ENCODE measurements at regions not wholly inside any gene's neighbourhood (a gene's known extent, or its start where the extent isn't known, plus 50 kb on each side); places are given as distances from the start of the nearest gene placed in this dataset.
"Not testable (repeated sequence)": the region's sequence is repeated elsewhere in the genome, so short reads cannot be mapped to it uniquely, and the experiment has no call there.

- H3K27ac ChIP-seq (ENCODE audit: insufficient read depth in 1 of 2, low read depth in 1 of 2, low read length in 2 of 2, poor library complexity in 1 of 2, severe bottlenecking in 2 of 2); H3K4me1 ChIP-seq (ENCODE audit: control extremely low read depth in 1 of 4, control insufficient read depth in 4 of 4, insufficient read depth in 4 of 4, low read length in 3 of 4); POLR2A ChIA-PET; H3K4me3 ChIP-seq (ENCODE audit: control insufficient read depth in 1 of 7, extremely low read depth in 1 of 7, insufficient read depth in 4 of 7, low read depth in 2 of 7, low read length in 6 of 7); H3K27me3 ChIP-seq (replicated peaks in 2 of 5; ENCODE audit: control insufficient read depth in 4 of 5, insufficient read depth in 5 of 5, low read length in 4 of 5); CTCF ChIA-PET; H3K36me3 ChIP-seq (ENCODE audit: control insufficient read depth in 4 of 4, insufficient read depth in 4 of 4, low read length in 3 of 4); DNase-seq; H3K9me3 ChIP-seq (ENCODE audit: control extremely low read depth in 1 of 5, control insufficient read depth in 4 of 5, insufficient read depth in 2 of 5, low read depth in 1 of 5, low read length in 4 of 5): not testable (repeated sequence)
- WGBS (ENCODE audit: insufficient coverage), result no CpG with 5 or more reads among the region's 1 CpG
Measured at GRCh38 chr1:146326863-146327262, 98.0 kb upstream of the NOTCH2NLA start.

- H3K36me3 ChIP-seq (ENCODE audit: control insufficient read depth in 4 of 4, insufficient read depth in 4 of 4, low read length in 3 of 4); DNase-seq; H3K4me3 ChIP-seq (ENCODE audit: control insufficient read depth in 1 of 7, extremely low read depth in 1 of 7, insufficient read depth in 4 of 7, low read depth in 2 of 7, low read length in 6 of 7); H3K4me1 ChIP-seq (ENCODE audit: control extremely low read depth in 1 of 4, control insufficient read depth in 4 of 4, insufficient read depth in 4 of 4, low read length in 3 of 4); H3K9me3 ChIP-seq (ENCODE audit: control extremely low read depth in 1 of 5, control insufficient read depth in 4 of 5, insufficient read depth in 2 of 5, low read depth in 1 of 5, low read length in 4 of 5); POLR2A ChIA-PET; H3K27me3 ChIP-seq (replicated peaks in 2 of 5; ENCODE audit: control insufficient read depth in 4 of 5, insufficient read depth in 5 of 5, low read length in 4 of 5); H3K27ac ChIP-seq (ENCODE audit: insufficient read depth in 1 of 2, low read depth in 1 of 2, low read length in 2 of 2, poor library complexity in 1 of 2, severe bottlenecking in 2 of 2); CTCF ChIA-PET: not testable (repeated sequence)
- no CpG with 5 or more reads among the region's 2 CpGs for WGBS (ENCODE audit: insufficient coverage)
Measured at GRCh38 chr1:146324463-146324862, 95.6 kb upstream of the NOTCH2NLA start.

GRCh38 chr1:146323302-146323701, 94.5 kb upstream of the NOTCH2NLA start:
- POLR2A ChIA-PET; H3K27ac ChIP-seq (ENCODE audit: insufficient read depth in 1 of 2, low read depth in 1 of 2, low read length in 2 of 2, poor library complexity in 1 of 2, severe bottlenecking in 2 of 2); CTCF ChIA-PET; H3K4me1 ChIP-seq (ENCODE audit: control extremely low read depth in 1 of 4, control insufficient read depth in 4 of 4, insufficient read depth in 4 of 4, low read length in 3 of 4); H3K9me3 ChIP-seq (ENCODE audit: control extremely low read depth in 1 of 5, control insufficient read depth in 4 of 5, insufficient read depth in 2 of 5, low read depth in 1 of 5, low read length in 4 of 5); H3K27me3 ChIP-seq (replicated peaks in 2 of 5; ENCODE audit: control insufficient read depth in 4 of 5, insufficient read depth in 5 of 5, low read length in 4 of 5); DNase-seq; H3K4me3 ChIP-seq (ENCODE audit: control insufficient read depth in 1 of 7, extremely low read depth in 1 of 7, insufficient read depth in 4 of 7, low read depth in 2 of 7, low read length in 6 of 7); H3K36me3 ChIP-seq (ENCODE audit: control insufficient read depth in 4 of 4, insufficient read depth in 4 of 4, low read length in 3 of 4): not testable (repeated sequence)
- WGBS (ENCODE audit: insufficient coverage), result no CpG with 5 or more reads among the region's 1 CpG

- H3K27me3 ChIP-seq (replicated peaks in 2 of 5; ENCODE audit: control insufficient read depth in 4 of 5, insufficient read depth in 5 of 5, low read length in 4 of 5); H3K36me3 ChIP-seq (ENCODE audit: control insufficient read depth in 4 of 4, insufficient read depth in 4 of 4, low read length in 3 of 4); POLR2A ChIA-PET; DNase-seq; H3K27ac ChIP-seq (ENCODE audit: insufficient read depth in 1 of 2, low read depth in 1 of 2, low read length in 2 of 2, poor library complexity in 1 of 2, severe bottlenecking in 2 of 2); H3K4me1 ChIP-seq (ENCODE audit: control extremely low read depth in 1 of 4, control insufficient read depth in 4 of 4, insufficient read depth in 4 of 4, low read length in 3 of 4); CTCF ChIA-PET; H3K4me3 ChIP-seq (ENCODE audit: control insufficient read depth in 1 of 7, extremely low read depth in 1 of 7, insufficient read depth in 4 of 7, low read depth in 2 of 7, low read length in 6 of 7); H3K9me3 ChIP-seq (ENCODE audit: control extremely low read depth in 1 of 5, control insufficient read depth in 4 of 5, insufficient read depth in 2 of 5, low read depth in 1 of 5, low read length in 4 of 5): not testable (repeated sequence)
- WGBS (ENCODE audit: insufficient coverage), result no CpG with 5 or more reads among the region's 4 CpGs
Measured at GRCh38 chr1:146322893-146323292, 94.1 kb upstream of the NOTCH2NLA start.

GRCh38 chr1:146318715-146319114, 89.9 kb upstream of the NOTCH2NLA start:
- H3K36me3 ChIP-seq (ENCODE audit: control insufficient read depth in 4 of 4, insufficient read depth in 4 of 4, low read length in 3 of 4); H3K27me3 ChIP-seq (replicated peaks in 2 of 5; ENCODE audit: control insufficient read depth in 4 of 5, insufficient read depth in 5 of 5, low read length in 4 of 5); POLR2A ChIA-PET; H3K4me3 ChIP-seq (ENCODE audit: control insufficient read depth in 1 of 7, extremely low read depth in 1 of 7, insufficient read depth in 4 of 7, low read depth in 2 of 7, low read length in 6 of 7); H3K27ac ChIP-seq (ENCODE audit: insufficient read depth in 1 of 2, low read depth in 1 of 2, low read length in 2 of 2, poor library complexity in 1 of 2, severe bottlenecking in 2 of 2); H3K9me3 ChIP-seq (ENCODE audit: control extremely low read depth in 1 of 5, control insufficient read depth in 4 of 5, insufficient read depth in 2 of 5, low read depth in 1 of 5, low read length in 4 of 5); CTCF ChIA-PET; DNase-seq; H3K4me1 ChIP-seq (ENCODE audit: control extremely low read depth in 1 of 4, control insufficient read depth in 4 of 4, insufficient read depth in 4 of 4, low read length in 3 of 4): not testable (repeated sequence)
- WGBS (ENCODE audit: insufficient coverage), result no CpG with 5 or more reads among the region's 4 CpGs

- H3K4me3 ChIP-seq (ENCODE audit: control insufficient read depth in 1 of 7, extremely low read depth in 1 of 7, insufficient read depth in 4 of 7, low read depth in 2 of 7, low read length in 6 of 7); DNase-seq; POLR2A ChIA-PET; H3K9me3 ChIP-seq (ENCODE audit: control extremely low read depth in 1 of 5, control insufficient read depth in 4 of 5, insufficient read depth in 2 of 5, low read depth in 1 of 5, low read length in 4 of 5); H3K36me3 ChIP-seq (ENCODE audit: control insufficient read depth in 4 of 4, insufficient read depth in 4 of 4, low read length in 3 of 4); CTCF ChIA-PET; H3K27ac ChIP-seq (ENCODE audit: insufficient read depth in 1 of 2, low read depth in 1 of 2, low read length in 2 of 2, poor library complexity in 1 of 2, severe bottlenecking in 2 of 2); H3K27me3 ChIP-seq (replicated peaks in 2 of 5; ENCODE audit: control insufficient read depth in 4 of 5, insufficient read depth in 5 of 5, low read length in 4 of 5); H3K4me1 ChIP-seq (ENCODE audit: control extremely low read depth in 1 of 4, control insufficient read depth in 4 of 4, insufficient read depth in 4 of 4, low read length in 3 of 4): not testable (repeated sequence)
- whole genome bisulfite sequencing (ENCODE audit: insufficient coverage), result no CpG with 5 or more reads among the region's 1 CpG
Measured at GRCh38 chr1:146317785-146318184, 89.0 kb upstream of the NOTCH2NLA start.

- POLR2A ChIA-PET, result not testable (repeated sequence)
- WGBS (ENCODE audit: insufficient coverage), result no CpG with 5 or more reads among the region's 5 CpGs
Measured at GRCh38 chr1:146314449-146315246, 85.8 kb upstream of the NOTCH2NLA start.

More at GRCh38 chr1:146314449-146315246, 85.8 kb upstream of the NOTCH2NLA start:
- H3K4me1 ChIP-seq (ENCODE audit: control extremely low read depth in 1 of 4, control insufficient read depth in 4 of 4, insufficient read depth in 4 of 4, low read length in 3 of 4); H3K27me3 ChIP-seq (replicated peaks in 2 of 5; ENCODE audit: control insufficient read depth in 4 of 5, insufficient read depth in 5 of 5, low read length in 4 of 5); H3K27ac ChIP-seq (ENCODE audit: insufficient read depth in 1 of 2, low read depth in 1 of 2, low read length in 2 of 2, poor library complexity in 1 of 2, severe bottlenecking in 2 of 2); H3K36me3 ChIP-seq (ENCODE audit: control insufficient read depth in 4 of 4, insufficient read depth in 4 of 4, low read length in 3 of 4); CTCF ChIA-PET; H3K9me3 ChIP-seq (ENCODE audit: control extremely low read depth in 1 of 5, control insufficient read depth in 4 of 5, insufficient read depth in 2 of 5, low read depth in 1 of 5, low read length in 4 of 5); DNase-seq; H3K4me3 ChIP-seq (ENCODE audit: control insufficient read depth in 1 of 7, extremely low read depth in 1 of 7, insufficient read depth in 4 of 7, low read depth in 2 of 7, low read length in 6 of 7): not testable (repeated sequence)

Measured in common myeloid progenitor, CD34-positive (primary cell).